Spleen (tissue), 7 donors: ENCODE measurements at regions not wholly inside any gene's neighbourhood (a gene's known extent, or its start where the extent isn't known, plus 50 kb on each side); places are given as distances from the start of the nearest gene placed in this dataset.

ENCODE experiments used
- POLR2A ChIP-seq, 3 donors: fragments of 450-650 bp; IDR thresholded peaks; one replicate each; pipeline ENCODE4 v1.5.1; 2017; ENCODE audit warnings: antibody characterized with exemption in 3 of 3, mild to moderate bottlenecking in 1 of 3
- POLR2AphosphoS5 ChIP-seq, 3 donors: sonication (generic); formaldehyde crosslinking; IDR thresholded peaks; one replicate each; pipeline ENCODE4 v1.5.1; 2017; ENCODE audit warnings: antibody characterized with exemption in 3 of 3
- TF ChIP-seq, protein P1 (sequence below), 11 experiments: fragments of 200-600 bp in 7 of 11; fragments of 450-650 bp in 4 of 11; sonication (generic) in 4 of 11; IDR thresholded peaks in 8 of 11; conservative IDR thresholded peaks in 3 of 11; 1 replicate in 7 of 11; 2 replicates in 4 of 11; pipeline versions ENCODE4 v1.4.0 to v1.8.0; 2016 to 2021; ENCODE audit warnings: antibody characterized with exemption in 11 of 11, inconsistent platforms in 4 of 11, mild to moderate bottlenecking in 1 of 11
- donor health status: DM: no; HTN: no; CAD: no; lungs with moderate emphysema.
- donor health status: DM: no; HTN: no; CAD: no.
- donor health status: DM: no; HTN: no; CAD: no.

DNA sequence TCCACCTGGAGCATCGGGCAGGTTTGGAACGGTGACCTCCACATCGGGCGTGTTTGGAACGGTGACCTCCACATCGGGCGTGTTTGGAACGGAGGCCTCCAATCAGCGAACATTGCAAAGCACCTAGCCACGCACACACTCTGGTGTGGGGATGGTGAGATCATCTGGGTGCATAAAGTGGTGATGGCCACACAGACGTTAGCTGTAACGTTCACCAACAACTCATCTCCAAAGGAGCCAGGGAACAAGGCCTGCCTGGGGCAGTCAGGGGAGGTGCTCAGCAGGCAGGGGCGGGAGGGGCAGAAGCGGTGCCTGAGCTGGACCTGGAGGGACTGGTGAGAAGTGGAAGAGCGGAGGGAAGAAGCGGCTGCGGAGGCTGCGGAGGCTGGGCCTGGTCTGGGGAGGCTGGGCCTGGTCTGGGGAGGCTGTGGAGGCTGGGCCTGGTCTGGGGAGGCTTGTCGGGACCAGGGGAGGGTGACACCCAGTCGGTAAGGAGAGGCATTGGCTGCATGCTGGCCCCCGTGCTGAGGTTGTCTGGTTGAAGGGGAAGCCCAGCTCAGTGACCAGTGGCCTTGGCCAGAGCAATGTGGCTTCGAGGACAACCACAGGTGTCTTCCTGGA, 89.9 kb downstream of the PSMB1 start:
- TF ChIP-seq, protein P1, sequence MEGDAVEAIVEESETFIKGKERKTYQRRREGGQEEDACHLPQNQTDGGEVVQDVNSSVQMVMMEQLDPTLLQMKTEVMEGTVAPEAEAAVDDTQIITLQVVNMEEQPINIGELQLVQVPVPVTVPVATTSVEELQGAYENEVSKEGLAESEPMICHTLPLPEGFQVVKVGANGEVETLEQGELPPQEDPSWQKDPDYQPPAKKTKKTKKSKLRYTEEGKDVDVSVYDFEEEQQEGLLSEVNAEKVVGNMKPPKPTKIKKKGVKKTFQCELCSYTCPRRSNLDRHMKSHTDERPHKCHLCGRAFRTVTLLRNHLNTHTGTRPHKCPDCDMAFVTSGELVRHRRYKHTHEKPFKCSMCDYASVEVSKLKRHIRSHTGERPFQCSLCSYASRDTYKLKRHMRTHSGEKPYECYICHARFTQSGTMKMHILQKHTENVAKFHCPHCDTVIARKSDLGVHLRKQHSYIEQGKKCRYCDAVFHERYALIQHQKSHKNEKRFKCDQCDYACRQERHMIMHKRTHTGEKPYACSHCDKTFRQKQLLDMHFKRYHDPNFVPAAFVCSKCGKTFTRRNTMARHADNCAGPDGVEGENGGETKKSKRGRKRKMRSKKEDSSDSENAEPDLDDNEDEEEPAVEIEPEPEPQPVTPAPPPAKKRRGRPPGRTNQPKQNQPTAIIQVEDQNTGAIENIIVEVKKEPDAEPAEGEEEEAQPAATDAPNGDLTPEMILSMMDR (IDR thresholded peaks at IDR 0.05 in 8 of 11, conservative IDR thresholded peaks at IDR 0.05 in 3 of 11), result no peak
- TF ChIP-seq POLR2A (IDR thresholded peaks at IDR 0.05) (no peak), POLR2AphosphoS5 (IDR thresholded peaks at IDR 0.05) (no peak)
